CD14-positive monocyte (primary cell): ENCODE measurements at regions not wholly inside any gene's neighbourhood (a gene's known extent, or its start where the extent isn't known, plus 50 kb on each side); places are given as distances from the start of the nearest gene placed in this dataset.

Experiments
- DNase-seq, 3 donors: peaks; one replicate each; pipeline ENCODE4 v3.0.0-alpha.2; 2011 to 2022
- H2AFZ ChIP-seq: 2 replicates; pipeline ENCODE4 v1.6.0; 2012; ENCODE audit warnings: mild to moderate bottlenecking, low read depth, low read length, inconsistent platforms; ENCODE audit not compliant: insufficient read depth, poor library complexity, severe bottlenecking
- H3K27ac ChIP-seq, 2 donors: 1 replicate in 1 of 2; 2 replicates in 1 of 2; pipeline ENCODE4 v1.5.1; 2012 to 2013; ENCODE audit warnings: low read length in 2 of 2, control low read depth in 1 of 2, inconsistent platforms in 1 of 2, low read depth in 1 of 2, mild to moderate bottlenecking in 1 of 2
- H3K27me3 ChIP-seq, 2 donors: one replicate each; pipeline versions ENCODE4 v1.6.0 to v1.6.1; 2011 to 2013; ENCODE audit warnings: low read length in 2 of 2; ENCODE audit not compliant: control insufficient read depth in 2 of 2, insufficient read depth in 2 of 2
- H3K36me3 ChIP-seq, 2 donors: replicated peaks in 1 of 2; 1 replicate in 1 of 2; 2 replicates in 1 of 2; pipeline versions ENCODE4 v1.5.1 to v1.6.1; 2012 to 2013; ENCODE audit warnings: low read length in 2 of 2, control low read depth in 1 of 2, inconsistent platforms in 1 of 2, mild to moderate bottlenecking in 1 of 2; ENCODE audit not compliant: insufficient read depth in 2 of 2, control insufficient read depth in 1 of 2
- H3K4me1 ChIP-seq, 2 donors: 1 replicate in 1 of 2; 2 replicates in 1 of 2; pipeline versions ENCODE4 v1.5.1 to v1.6.1; 2012 to 2013; ENCODE audit warnings: low read length in 2 of 2, control low read depth in 1 of 2, inconsistent platforms in 1 of 2, mild to moderate bottlenecking in 1 of 2, moderate library complexity in 1 of 2; ENCODE audit not compliant: insufficient read depth in 2 of 2, control insufficient read depth in 1 of 2
- H3K4me2 ChIP-seq: replicated peaks from 2 replicates; pipeline ENCODE3; 2012; ENCODE audit warnings: low read length, moderate library complexity, mild to moderate bottlenecking; ENCODE audit not compliant: poor library complexity, severe bottlenecking; ENCODE audit errors: extremely low read depth
- H3K4me3 ChIP-seq, 3 experiments: fragments of 200-600 bp in 1 of 3; sonication (generic) in 1 of 3; replicated peaks in 1 of 3; 1 replicate in 2 of 3; 2 replicates in 1 of 3; pipeline ENCODE4 v1.5.1; 2011 to 2013; ENCODE audit warnings: low read length in 3 of 3, mild to moderate bottlenecking in 3 of 3, control low read depth in 2 of 3, low read depth in 2 of 3, inconsistent platforms in 1 of 3, moderate library complexity in 1 of 3
- H3K79me2 ChIP-seq: 2 replicates; pipeline ENCODE4 v1.6.0; 2012; ENCODE audit warnings: mild to moderate bottlenecking, control low read depth, inconsistent platforms, low read length, moderate library complexity; ENCODE audit not compliant: insufficient read depth
- H3K9ac ChIP-seq: 2 replicates; pipeline ENCODE4 v1.6.0; 2017; ENCODE audit warnings: low read length, mild to moderate bottlenecking; ENCODE audit not compliant: insufficient read depth, poor library complexity, severe bottlenecking
- H3K9me3 ChIP-seq, 2 donors: replicated peaks in 1 of 2; 1 replicate in 1 of 2; 2 replicates in 1 of 2; pipeline versions ENCODE4 v1.5.1 to v1.6.1; 2012 to 2013; ENCODE audit warnings: low read length in 2 of 2, control low read depth in 1 of 2; ENCODE audit not compliant: control insufficient read depth in 1 of 2, insufficient read depth in 1 of 2
- H4K20me1 ChIP-seq: 2 replicates; pipeline ENCODE4 v1.6.0; 2012; ENCODE audit warnings: mild to moderate bottlenecking, low read length, control low read depth, moderate library complexity; ENCODE audit not compliant: insufficient read depth
- H3K27ac Mint-ChIP-seq, 7 donors: one replicate each; pipeline ENCODE4 v1.8.0; 2020; ENCODE audit warnings: mild to moderate bottlenecking in 7 of 7, mixed read lengths in 7 of 7, moderate library complexity in 6 of 7, inconsistent platforms in 2 of 7
- H3K27me3 Mint-ChIP-seq, 3 donors: one replicate each; pipeline ENCODE4 v1.8.0; 2021 to 2022; ENCODE audit warnings: low read depth in 3 of 3, mild to moderate bottlenecking in 3 of 3, mixed read lengths in 3 of 3, moderate library complexity in 3 of 3, inconsistent platforms in 1 of 3
- H3K36me3 Mint-ChIP-seq, 2 donors: one replicate each; pipeline ENCODE4 v1.8.0; 2020; ENCODE audit warnings: mixed read lengths in 2 of 2, inconsistent platforms in 1 of 2, mild to moderate bottlenecking in 1 of 2
- H3K4me1 Mint-ChIP-seq: one replicate; pipeline ENCODE4 v1.8.0; 2020; ENCODE audit warnings: mild to moderate bottlenecking, mixed read lengths
- H3K4me3 Mint-ChIP-seq, 2 donors: one replicate each; pipeline ENCODE4 v1.8.0; 2020; ENCODE audit warnings: mild to moderate bottlenecking in 2 of 2, mixed read lengths in 2 of 2, moderate library complexity in 1 of 2
- H3K9me3 Mint-ChIP-seq, 7 donors: one replicate each; pipeline ENCODE4 v1.8.0; 2020 to 2022; ENCODE audit warnings: mixed read lengths in 7 of 7, mild to moderate bottlenecking in 6 of 7, moderate library complexity in 6 of 7, inconsistent platforms in 2 of 7
- WGBS: methylation state at CpG from one replicate; pipeline ENCODE4 v1.1.5; 2013; ENCODE audit warnings: missing lambda C conversion rate; ENCODE audit not compliant: insufficient coverage; 5-methylcytosine and 5-hydroxymethylcytosine counted together
- intact Hi-C, 2 donors: fragments of 100-400 bp; cut with micrococcal nuclease; formaldehyde crosslinking; loops; one replicate each; pipeline versions ENCODE4 v1.15.0 to v1.15.1; 2023
- TF ChIP-seq, protein P1 (sequence below): fragments of 200-600 bp; IDR thresholded peaks from one replicate; pipeline ENCODE4 v1.8.0; 2022; ENCODE audit warnings: antibody characterized with exemption, mild to moderate bottlenecking

DNA sequence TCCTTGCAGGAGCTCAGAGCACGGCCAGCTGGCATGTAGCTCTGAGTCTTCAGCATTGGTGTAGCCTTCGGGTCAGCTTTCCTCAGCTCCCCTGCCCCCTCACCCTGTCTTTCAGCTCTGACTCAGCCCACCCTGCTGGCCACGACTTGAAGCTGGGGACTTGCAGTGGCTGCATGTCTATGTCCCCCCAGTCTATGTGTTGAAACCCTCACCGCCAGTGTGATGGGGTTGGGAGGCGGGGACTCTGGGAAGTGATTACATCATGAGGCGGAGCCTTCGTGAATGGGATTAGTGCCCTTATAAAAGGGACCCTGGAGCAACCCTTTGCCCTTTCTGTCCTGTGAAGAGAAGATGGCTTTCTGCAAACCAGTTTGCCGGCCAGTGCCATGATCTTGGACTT, 111.1 kb downstream of the CTTN start:
- intact Hi-C loops: no loop called here
- Histone ChIP-seq H2AFZ (no peak overlapping the region), H3K9ac (no peak overlapping the region), H3K79me2 (no peaks in the 10 kb centered on the region), H3K36me3 (no peaks in the 10 kb centered on the region), H3K27ac (no peak overlapping the region), H3K4me3 (no peak overlapping the region), H3K9me3 (peaks cover 5 to 19% of the 10 kb centered on the region in 2 donors), H4K20me1 (no peaks in the 10 kb centered on the region), H3K4me2 (no peak overlapping the region), H3K4me1 (no peaks in the 10 kb centered on the region), H3K27me3 (no peaks in the 10 kb centered on the region)
- TF ChIP-seq, protein P1, sequence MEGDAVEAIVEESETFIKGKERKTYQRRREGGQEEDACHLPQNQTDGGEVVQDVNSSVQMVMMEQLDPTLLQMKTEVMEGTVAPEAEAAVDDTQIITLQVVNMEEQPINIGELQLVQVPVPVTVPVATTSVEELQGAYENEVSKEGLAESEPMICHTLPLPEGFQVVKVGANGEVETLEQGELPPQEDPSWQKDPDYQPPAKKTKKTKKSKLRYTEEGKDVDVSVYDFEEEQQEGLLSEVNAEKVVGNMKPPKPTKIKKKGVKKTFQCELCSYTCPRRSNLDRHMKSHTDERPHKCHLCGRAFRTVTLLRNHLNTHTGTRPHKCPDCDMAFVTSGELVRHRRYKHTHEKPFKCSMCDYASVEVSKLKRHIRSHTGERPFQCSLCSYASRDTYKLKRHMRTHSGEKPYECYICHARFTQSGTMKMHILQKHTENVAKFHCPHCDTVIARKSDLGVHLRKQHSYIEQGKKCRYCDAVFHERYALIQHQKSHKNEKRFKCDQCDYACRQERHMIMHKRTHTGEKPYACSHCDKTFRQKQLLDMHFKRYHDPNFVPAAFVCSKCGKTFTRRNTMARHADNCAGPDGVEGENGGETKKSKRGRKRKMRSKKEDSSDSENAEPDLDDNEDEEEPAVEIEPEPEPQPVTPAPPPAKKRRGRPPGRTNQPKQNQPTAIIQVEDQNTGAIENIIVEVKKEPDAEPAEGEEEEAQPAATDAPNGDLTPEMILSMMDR: no peak
- H3K27ac Mint-ChIP-seq: no peak overlapping the region
- no peaks in the 10 kb centered on the region for H3K4me1 Mint-ChIP-seq
- H3K36me3 Mint-ChIP-seq: no peaks in the 10 kb centered on the region
- 85% methylated on average over 7 of the region's 8 CpGs for WGBS
- H3K9me3 Mint-ChIP-seq: peaks cover 8 to 24% (median 21%) of the 10 kb centered on the region in 7 donors
- H3K4me3 Mint-ChIP-seq: no peak overlapping the region
- peaks cover 2 to 5% (median 4%) of the 10 kb centered on the region in 3 donors for H3K27me3 Mint-ChIP-seq
- DNase-seq: no peak

DNA sequence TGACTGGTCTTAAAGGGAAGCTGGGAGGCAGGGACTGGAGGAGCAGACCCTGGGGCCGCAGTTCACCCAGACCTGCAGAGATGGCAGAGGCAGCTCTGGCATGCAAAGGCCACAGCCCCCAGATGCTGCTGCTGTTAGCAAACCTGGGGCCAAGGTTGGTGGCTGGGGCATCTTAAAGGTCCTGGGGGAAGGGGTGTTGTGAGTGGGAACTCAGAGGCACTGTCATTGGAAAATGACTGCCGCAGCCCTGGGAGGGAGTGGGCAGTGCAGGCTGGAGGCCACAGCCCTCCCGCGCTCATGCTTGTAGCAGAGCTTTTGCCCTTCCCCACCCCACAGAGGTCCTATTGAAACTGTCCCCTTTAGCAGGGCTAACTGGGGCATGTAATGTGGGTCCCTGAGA, 111.8 kb downstream of the CTTN start:
- no peak overlapping the region for H3K4me3 Mint-ChIP-seq

More for the DNA sequence above, 111.8 kb downstream of the CTTN start:
- Histone ChIP-seq H2AFZ (no peak overlapping the region), H4K20me1 (no peaks in the 10 kb centered on the region), H3K4me1 (no peaks in the 10 kb centered on the region), H3K27ac (no peak overlapping the region), H3K4me3 (no peak overlapping the region), H3K9me3 (peaks cover 5 to 19% of the 10 kb centered on the region in 2 donors), H3K27me3 (no peaks in the 10 kb centered on the region), H3K9ac (no peak overlapping the region), H3K79me2 (no peaks in the 10 kb centered on the region), H3K4me2 (no peak overlapping the region), H3K36me3 (no peaks in the 10 kb centered on the region)
- WGBS: 100% methylated on average over 1 of the region's 4 CpGs
- Mint-ChIP-seq H3K27me3 (peaks cover 2 to 7% (median 4%) of the 10 kb centered on the region in 3 donors), H3K36me3 (no peaks in the 10 kb centered on the region), H3K4me1 (no peaks in the 10 kb centered on the region), H3K27ac (no peak overlapping the region), H3K9me3 (peaks cover 8 to 24% (median 21%) of the 10 kb centered on the region in 7 donors)
- TF ChIP-seq, protein P1: no peak
- intact Hi-C loops: no loop called here
- DNase-seq: no peak
